ENCODE measurements at regions not wholly inside any gene's neighbourhood (a gene's known extent, or its start where the extent isn't known, plus 50 kb on each side); places are given as distances from the start of the nearest gene placed in this dataset.

GRCh38 chr11:112844517-112844916 lies 116.7 kb upstream of the NCAM1 start:
- Histone ChIP-seq H3K36me3 (ENCODE audit: control insufficient read depth, insufficient read depth, low read length) (no peaks in the 10 kb centered on the region), H3K27ac (ENCODE audit: low read length) (no peak overlapping the region), H3K27me3 (ENCODE audit: control insufficient read depth, insufficient read depth, low read length) (no peaks in the 10 kb centered on the region), H3K4me3 (ENCODE audit: low read length) (no peak overlapping the region), H3K4me1 (ENCODE audit: control insufficient read depth, insufficient read depth, low read length) (no peaks in the 10 kb centered on the region), H3K9me3 (ENCODE audit: control insufficient read depth, insufficient read depth, low read length) (no peaks in the 10 kb centered on the region)
- DNase-seq (ENCODE audit: low read depth, low spot score), result no peak

- no peaks in the 10 kb centered on the region for H3K4me1 ChIP-seq (ENCODE audit: control insufficient read depth, insufficient read depth, low read length)
- H3K4me3 ChIP-seq (ENCODE audit: low read length), result no peak overlapping the region
- WGBS (ENCODE audit: insufficient coverage, insufficient read length), result no CpG with 5 or more reads among the region's 4 CpGs
- H3K36me3 ChIP-seq (ENCODE audit: control insufficient read depth, insufficient read depth, low read length), result no peaks in the 10 kb centered on the region
- no peak for DNase-seq (ENCODE audit: low read depth, low spot score)
- no peak overlapping the region for H3K27ac ChIP-seq (ENCODE audit: low read length)
- no peaks in the 10 kb centered on the region for H3K9me3 ChIP-seq (ENCODE audit: control insufficient read depth, insufficient read depth, low read length)
- H3K27me3 ChIP-seq (ENCODE audit: control insufficient read depth, insufficient read depth, low read length), result no peaks in the 10 kb centered on the region
These were observed 113.7 kb upstream of the NCAM1 start for GRCh38 chr11:112847568-112847967.

- Histone ChIP-seq H3K27me3 (ENCODE audit: control insufficient read depth, insufficient read depth, low read length) (no peaks in the 10 kb centered on the region), H3K4me3 (ENCODE audit: low read length) (no peak overlapping the region), H3K9me3 (ENCODE audit: control insufficient read depth, insufficient read depth, low read length) (no peaks in the 10 kb centered on the region), H3K36me3 (ENCODE audit: control insufficient read depth, insufficient read depth, low read length) (no peaks in the 10 kb centered on the region), H3K4me1 (ENCODE audit: control insufficient read depth, insufficient read depth, low read length) (no peaks in the 10 kb centered on the region), H3K27ac (ENCODE audit: low read length) (no peak overlapping the region)
- no peak for DNase-seq (ENCODE audit: low read depth, low spot score)
- WGBS (ENCODE audit: insufficient coverage, insufficient read length), result no CpG with 5 or more reads among the region's 5 CpGs
These were observed 108.9 kb upstream of the NCAM1 start for GRCh38 chr11:112852143-112852866.

- no peaks in the 10 kb centered on the region for H3K36me3 ChIP-seq (ENCODE audit: control insufficient read depth, insufficient read depth, low read length)
- no CpG with 5 or more reads among the region's 4 CpGs for WGBS (ENCODE audit: insufficient coverage, insufficient read length)
- H3K4me3 ChIP-seq (ENCODE audit: low read length), result no peak overlapping the region
- DNase-seq (ENCODE audit: low read depth, low spot score), result no peak
- no peak overlapping the region for H3K27ac ChIP-seq (ENCODE audit: low read length)
- H3K27me3 ChIP-seq (ENCODE audit: control insufficient read depth, insufficient read depth, low read length), result no peaks in the 10 kb centered on the region
- H3K9me3 ChIP-seq (ENCODE audit: control insufficient read depth, insufficient read depth, low read length), result no peaks in the 10 kb centered on the region
- H3K4me1 ChIP-seq (ENCODE audit: control insufficient read depth, insufficient read depth, low read length), result no peaks in the 10 kb centered on the region
These were observed 105.1 kb upstream of the NCAM1 start for GRCh38 chr11:112856133-112856532.

GRCh38 chr11:112856591-112856990 lies 104.6 kb upstream of the NCAM1 start:
- no peaks in the 10 kb centered on the region for H3K9me3 ChIP-seq (ENCODE audit: control insufficient read depth, insufficient read depth, low read length)
- H3K4me1 ChIP-seq (ENCODE audit: control insufficient read depth, insufficient read depth, low read length), result no peaks in the 10 kb centered on the region
- no peak overlapping the region for H3K27ac ChIP-seq (ENCODE audit: low read length)
- H3K4me3 ChIP-seq (ENCODE audit: low read length), result no peak overlapping the region
- no peaks in the 10 kb centered on the region for H3K27me3 ChIP-seq (ENCODE audit: control insufficient read depth, insufficient read depth, low read length)
- no CpG with 5 or more reads among the region's 2 CpGs for WGBS (ENCODE audit: insufficient coverage, insufficient read length)
- no peaks in the 10 kb centered on the region for H3K36me3 ChIP-seq (ENCODE audit: control insufficient read depth, insufficient read depth, low read length)
- DNase-seq (ENCODE audit: low read depth, low spot score), result no peak

- H3K27me3 ChIP-seq (ENCODE audit: control insufficient read depth, insufficient read depth, low read length), result no peaks in the 10 kb centered on the region
- no peak for DNase-seq (ENCODE audit: low read depth, low spot score)
- H3K4me3 ChIP-seq (ENCODE audit: low read length), result no peak overlapping the region
- H3K4me1 ChIP-seq (ENCODE audit: control insufficient read depth, insufficient read depth, low read length), result no peaks in the 10 kb centered on the region
- WGBS (ENCODE audit: insufficient coverage, insufficient read length), result no CpG with 5 or more reads among the region's 5 CpGs
- no peaks in the 10 kb centered on the region for H3K36me3 ChIP-seq (ENCODE audit: control insufficient read depth, insufficient read depth, low read length)
- H3K27ac ChIP-seq (ENCODE audit: low read length), result no peak overlapping the region
- H3K9me3 ChIP-seq (ENCODE audit: control insufficient read depth, insufficient read depth, low read length), result no peaks in the 10 kb centered on the region
These were observed 102.8 kb upstream of the NCAM1 start for GRCh38 chr11:112858289-112859023.

GRCh38 chr11:112859787-112860186 lies 101.4 kb upstream of the NCAM1 start:
- WGBS (ENCODE audit: insufficient coverage, insufficient read length), result no CpG with 5 or more reads among the region's 3 CpGs

GRCh38 chr11:112861356-112861755 lies 99.9 kb upstream of the NCAM1 start:
- Histone ChIP-seq H3K9me3 (ENCODE audit: control insufficient read depth, insufficient read depth, low read length) (no peaks in the 10 kb centered on the region), H3K27ac (ENCODE audit: low read length) (no peak overlapping the region), H3K4me1 (ENCODE audit: control insufficient read depth, insufficient read depth, low read length) (no peaks in the 10 kb centered on the region), H3K4me3 (ENCODE audit: low read length) (no peak overlapping the region), H3K36me3 (ENCODE audit: control insufficient read depth, insufficient read depth, low read length) (no peaks in the 10 kb centered on the region), H3K27me3 (ENCODE audit: control insufficient read depth, insufficient read depth, low read length) (no peaks in the 10 kb centered on the region)
- DNase-seq (ENCODE audit: low read depth, low spot score), result no peak

More at GRCh38 chr11:112859787-112860186, 101.4 kb upstream of the NCAM1 start:
- no peaks in the 10 kb centered on the region for H3K36me3 ChIP-seq (ENCODE audit: control insufficient read depth, insufficient read depth, low read length)
- no peak for DNase-seq (ENCODE audit: low read depth, low spot score)
- H3K4me3 ChIP-seq (ENCODE audit: low read length), result no peak overlapping the region
- no peaks in the 10 kb centered on the region for H3K27me3 ChIP-seq (ENCODE audit: control insufficient read depth, insufficient read depth, low read length)
- no peaks in the 10 kb centered on the region for H3K9me3 ChIP-seq (ENCODE audit: control insufficient read depth, insufficient read depth, low read length)
- no peaks in the 10 kb centered on the region for H3K4me1 ChIP-seq (ENCODE audit: control insufficient read depth, insufficient read depth, low read length)
- H3K27ac ChIP-seq (ENCODE audit: low read length), result no peak overlapping the region

- no CpG with 5 or more reads among the region's 1 CpG for WGBS (ENCODE audit: insufficient coverage, insufficient read length)
These were observed 97.9 kb upstream of the NCAM1 start for GRCh38 chr11:112863305-112863704.

GRCh38 chr11:112864672-112865071 lies 96.5 kb upstream of the NCAM1 start:
- DNase-seq (ENCODE audit: low read depth, low spot score), result no peak
- Histone ChIP-seq H3K27ac (ENCODE audit: low read length) (no peak overlapping the region), H3K9me3 (ENCODE audit: control insufficient read depth, insufficient read depth, low read length) (no peaks in the 10 kb centered on the region), H3K36me3 (ENCODE audit: control insufficient read depth, insufficient read depth, low read length) (no peaks in the 10 kb centered on the region), H3K4me1 (ENCODE audit: control insufficient read depth, insufficient read depth, low read length) (no peaks in the 10 kb centered on the region), H3K4me3 (ENCODE audit: low read length) (no peak overlapping the region), H3K27me3 (ENCODE audit: control insufficient read depth, insufficient read depth, low read length) (no peaks in the 10 kb centered on the region)
- no CpG with 5 or more reads among the region's 9 CpGs for WGBS (ENCODE audit: insufficient coverage, insufficient read length)

More at GRCh38 chr11:112863305-112863704, 97.9 kb upstream of the NCAM1 start:
- Histone ChIP-seq H3K27ac (ENCODE audit: low read length) (no peak overlapping the region), H3K36me3 (ENCODE audit: control insufficient read depth, insufficient read depth, low read length) (no peaks in the 10 kb centered on the region), H3K27me3 (ENCODE audit: control insufficient read depth, insufficient read depth, low read length) (no peaks in the 10 kb centered on the region), H3K4me1 (ENCODE audit: control insufficient read depth, insufficient read depth, low read length) (no peaks in the 10 kb centered on the region), H3K4me3 (ENCODE audit: low read length) (no peak overlapping the region), H3K9me3 (ENCODE audit: control insufficient read depth, insufficient read depth, low read length) (no peaks in the 10 kb centered on the region)
- no peak for DNase-seq (ENCODE audit: low read depth, low spot score)

Measured in iPS DF 6.9 (cell line).